IMR-90 (cell line): ENCODE measurements at regions not wholly inside any gene's neighbourhood (a gene's known extent, or its start where the extent isn't known, plus 50 kb on each side); places are given as distances from the start of the nearest gene placed in this dataset.

Experiments used
- ATAC-seq: fragments of 200-7000 bp; cut with Tn5 transposase; 2 replicates; pipeline ENCODE4 v1.9.1; 2020; ENCODE audit warnings: low read depth, mild to moderate bottlenecking, moderate library complexity
- BruUV-seq: library from RNA; stranded (reverse); fragments of 400-500 nt; replicated peaks from 2 replicates; lab custom pipeline; 2021; lab: Mats Ljungman, UMichigan
- CTCF ChIA-PET: fragments of 300-600 bp; formaldehyde crosslinking; extraction: SDS; loops from one replicate; lab custom pipeline; 2021; ENCODE audit warnings: antibody characterized with exemption; lab: Yijun Ruan, JAX
- POLR2A ChIA-PET: fragments of 300-600 bp; sonication (Branson Sonifier 250); formaldehyde crosslinking; loops from one replicate; lab custom pipeline; 2022; ENCODE audit warnings: antibody characterized with exemption; ENCODE audit not compliant: unreplicated experiment; lab: Charles Lee
- DNase-seq: peaks from one replicate; pipeline ENCODE4 v3.0.0; 2013
- H2AFZ ChIP-seq: replicated peaks from 2 replicates; pipeline ENCODE3; 2013; ENCODE audit warnings: low read length, mild to moderate bottlenecking; ENCODE audit not compliant: poor library complexity
- H2AK5ac ChIP-seq: 2 replicates; pipeline ENCODE4 v1.6.1; 2013; ENCODE audit warnings: low read depth, low read length, inconsistent platforms
- H2AK9ac ChIP-seq: replicated peaks from 2 replicates; pipeline ENCODE3; 2013; ENCODE audit warnings: mild to moderate bottlenecking, low read depth, low read length, moderate library complexity; ENCODE audit not compliant: poor library complexity
- H2BK120ac ChIP-seq: 2 replicates; pipeline ENCODE4 v1.6.1; 2013; ENCODE audit warnings: low read depth, low read length, inconsistent platforms
- H2BK15ac ChIP-seq: 3 replicates; pipeline ENCODE4 v1.6.1; 2013; ENCODE audit warnings: low read depth, low read length, inconsistent platforms
- H2BK20ac ChIP-seq: 2 replicates; pipeline ENCODE4 v1.6.1; 2013; ENCODE audit warnings: low read depth, mild to moderate bottlenecking, inconsistent platforms, low read length, moderate library complexity
- H2BK5ac ChIP-seq: 2 replicates; pipeline ENCODE4 v1.6.1; 2013; ENCODE audit warnings: mild to moderate bottlenecking, low read depth, low read length, inconsistent platforms; ENCODE audit not compliant: poor library complexity, severe bottlenecking
- H3K14ac ChIP-seq: replicated peaks from 2 replicates; pipeline ENCODE4 v1.6.1; 2013; ENCODE audit warnings: low read depth, low read length, inconsistent platforms
- H3K18ac ChIP-seq: 2 replicates; pipeline ENCODE4 v1.6.1; 2013; ENCODE audit warnings: low read depth, low read length, control low read depth
- H3K23ac ChIP-seq: 2 replicates; pipeline ENCODE4 v1.6.1; 2013; ENCODE audit warnings: low read depth, low read length, inconsistent platforms
- H3K27ac ChIP-seq: 2 replicates; pipeline ENCODE4 v1.5.1; 2013; ENCODE audit warnings: mild to moderate bottlenecking, control low read depth, low read length; ENCODE audit not compliant: insufficient read depth
- H3K27me3 ChIP-seq: 2 replicates; pipeline ENCODE4 v1.6.1; 2013; ENCODE audit warnings: low read length; ENCODE audit not compliant: control insufficient read depth, insufficient read depth
- H3K36me3 ChIP-seq: 2 replicates; pipeline ENCODE4 v1.6.1; 2013; ENCODE audit warnings: low read length, mixed read lengths; ENCODE audit not compliant: control insufficient read depth, insufficient read depth
- H3K4ac ChIP-seq: 2 replicates; pipeline ENCODE4 v1.6.1; 2013; ENCODE audit warnings: low read depth, low read length, inconsistent platforms
- H3K4me1 ChIP-seq: 2 replicates; pipeline ENCODE4 v1.6.1; 2013; ENCODE audit warnings: low read length, mixed read lengths; ENCODE audit not compliant: control insufficient read depth, insufficient read depth
- H3K4me2 ChIP-seq: 2 replicates; pipeline ENCODE4 v1.6.1; 2013; ENCODE audit warnings: low read depth, mild to moderate bottlenecking, control low read depth, low read length, moderate library complexity
- H3K4me3 ChIP-seq: 2 replicates; pipeline ENCODE4 v1.5.1; 2013; ENCODE audit warnings: low read depth, mild to moderate bottlenecking, control low read depth, low read length, moderate library complexity; ENCODE audit not compliant: insufficient read depth
- H3K56ac ChIP-seq: 2 replicates; pipeline ENCODE4 v1.6.1; 2013; ENCODE audit warnings: low read length, inconsistent platforms; ENCODE audit not compliant: insufficient read depth; ENCODE audit errors: extremely low read depth
- H3K79me1 ChIP-seq, 2 experiments: 2 replicates each; pipeline ENCODE4 v1.6.1; 2013; ENCODE audit warnings: low read length in 2 of 2, inconsistent platforms in 1 of 2, low read depth in 1 of 2
- H3K9ac ChIP-seq: 2 replicates; pipeline ENCODE4 v1.6.1; 2013; ENCODE audit warnings: low read depth, low read length, control low read depth
- H3K9me1 ChIP-seq: 2 replicates; pipeline ENCODE4 v1.6.1; 2013; ENCODE audit warnings: low read length, inconsistent platforms; ENCODE audit not compliant: insufficient read depth
- H3K9me3 ChIP-seq: 2 replicates; pipeline ENCODE4 v1.6.1; 2013; ENCODE audit warnings: low read length; ENCODE audit not compliant: control insufficient read depth, insufficient read depth
- H4K20me1 ChIP-seq: 2 replicates; pipeline ENCODE4 v1.6.1; 2013; ENCODE audit warnings: low read length, inconsistent platforms; ENCODE audit not compliant: insufficient read depth
- H4K5ac ChIP-seq: 2 replicates; pipeline ENCODE4 v1.6.1; 2013; ENCODE audit warnings: mild to moderate bottlenecking, low read depth, low read length, control low read depth
- H4K8ac ChIP-seq, 2 experiments: 2 replicates each; pipeline ENCODE4 v1.6.1; 2013; ENCODE audit warnings: low read depth in 2 of 2, low read length in 2 of 2, control low read depth in 1 of 2, inconsistent platforms in 1 of 2
- H4K91ac ChIP-seq: 2 replicates; pipeline ENCODE4 v1.6.1; 2013; ENCODE audit warnings: low read depth, low read length, inconsistent platforms; ENCODE audit not compliant: insufficient read depth
- CHD1 ChIP-seq: IDR thresholded peaks from 2 replicates; pipeline ENCODE4 v1.6.1; 2012; ENCODE audit warnings: low read depth, low read length, improper control_type of control experiment
- RAD21 ChIP-seq: IDR thresholded peaks from 2 replicates; pipeline ENCODE4 v1.6.1; 2012; ENCODE audit warnings: low read length, improper control_type of control experiment
- SMC3 ChIP-seq: fragments of 150-350 bp; IDR thresholded peaks from 2 replicates; pipeline ENCODE4 v1.6.1; 2016; ENCODE audit warnings: low read depth, mild to moderate bottlenecking, antibody characterized with exemption, low read length, moderate library complexity
- WGBS, 2 experiments: methylation state at CpG; one replicate each; pipeline versions ENCODE4 v1.1.5 to v1.1.7; 2013; ENCODE audit warnings: missing lambda C conversion rate in 2 of 2; ENCODE audit not compliant: insufficient read length in 1 of 2; ENCODE audit errors: extremely low coverage in 2 of 2; 5-methylcytosine and 5-hydroxymethylcytosine counted together
- dilution Hi-C: fragments of 300-500 bp; cut with HindIII; formaldehyde crosslinking; loops from one replicate; pipeline ENCODE4 v1.14.3; 2018; ENCODE audit warnings: low sequenced_read_pairs; ENCODE audit not compliant: unreplicated experiment
- in situ Hi-C: fragments of 300-500 bp; cut with MboI; formaldehyde crosslinking; loops from 3 replicates; pipeline ENCODE4 v1.14.3; 2019; ENCODE audit warnings: low sequenced_read_pairs, inconsistent platforms, mixed read lengths
- intact Hi-C: fragments of 100-400 bp; cut with micrococcal nuclease; formaldehyde crosslinking; loops from 2 replicates; pipeline ENCODE4 v1.10.0; 2022
- TF ChIP-seq, protein P1 (sequence below): conservative IDR thresholded peaks from 2 replicates; pipeline ENCODE4 v1.5.1; 2012; ENCODE audit warnings: mild to moderate bottlenecking, low read depth, low read length, improper control_type of control experiment

DNA sequence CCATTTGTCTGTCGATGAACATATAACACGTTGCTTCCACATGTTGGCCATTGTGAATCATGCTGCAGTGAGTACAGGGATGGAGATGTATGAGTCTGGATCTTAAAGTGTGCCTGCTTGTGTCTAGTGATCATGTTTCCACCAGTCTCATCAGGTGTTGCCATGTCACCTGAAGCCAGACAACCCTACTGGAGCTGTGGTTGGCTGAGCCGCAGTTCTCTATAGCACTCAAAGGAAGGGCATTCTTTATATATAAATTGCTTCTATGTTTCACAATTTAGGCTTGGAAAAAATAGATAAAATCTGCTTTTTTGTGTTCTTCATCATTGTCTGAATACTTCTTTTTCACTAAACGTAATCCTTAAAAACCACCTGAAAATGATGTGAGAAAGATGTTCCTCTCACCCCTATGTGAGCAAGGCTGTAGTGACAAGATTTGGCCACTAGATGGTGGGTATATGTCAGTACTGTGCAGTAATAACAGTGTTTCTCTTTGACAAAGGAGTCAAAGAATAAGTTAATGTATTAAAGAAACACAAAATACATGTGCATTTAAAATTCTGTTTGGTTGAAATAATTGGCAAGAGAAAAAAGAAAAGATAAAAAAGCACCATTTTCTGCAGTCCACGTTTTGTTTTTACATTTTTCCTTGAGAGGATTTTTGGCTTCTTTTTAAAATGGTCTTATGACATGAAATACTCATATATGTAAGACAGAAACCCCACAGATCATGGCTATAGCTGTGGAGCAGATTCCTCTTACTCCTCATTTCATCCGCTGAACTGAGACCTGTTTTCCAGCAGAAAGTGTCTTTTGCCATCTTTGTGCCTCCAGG lies 394.5 kb upstream of the DPPA4 start:
- Histone ChIP-seq H3K4me3 (no peak overlapping the region), H3K9ac (no peak overlapping the region), H3K79me1 (no peaks in the 10 kb centered on the region), H2AK5ac (peak overlapping the region; percentile 78), H2AK9ac (no peak overlapping the region), H2AFZ (no peak overlapping the region), H3K36me3 (no peaks in the 10 kb centered on the region), H4K91ac (0 out of 2 replicates have a peak overlapping the region, but pooled peaks have one; percentile 39), H3K9me1 (no peaks in the 10 kb centered on the region), H3K14ac (no peak overlapping the region), H3K27ac (no peak overlapping the region), H3K18ac (peak overlapping the region; percentile 29; the same call in 1 of the 2 replicates), H3K27me3 (no peaks in the 10 kb centered on the region), H2BK20ac (peak overlapping the region; percentile 95), H3K4ac (peak overlapping the region; percentile 87), H2BK15ac (peak overlapping the region; percentile 65; the same call in 1 of the 3 replicates), H2BK5ac (no peak overlapping the region), H4K20me1 (no peaks in the 10 kb centered on the region), H4K8ac (peak overlapping the region in 1 of 2 experiments; percentile 57; a peak in 1 of 4 replicates), H4K5ac (no peak overlapping the region), H2BK120ac (peak overlapping the region; percentile 86), H3K56ac (no peak overlapping the region), H3K4me2 (no peak overlapping the region), H3K9me3 (peaks cover 1% of the 10 kb centered on the region; the same call in 1 of the 2 replicates), H3K23ac (no peak overlapping the region), H3K4me1 (no peaks in the 10 kb centered on the region; the same call in 1 of the 2 replicates)
- BruUV-seq: no TSS peak
- ChIA-PET CTCF (no interaction called here), POLR2A (no interaction called here)
- peak; percentile 99 for ATAC-seq
- DNase-seq: peak; percentile 72
- TF ChIP-seq CHD1 (no peak), RAD21 (peak; percentile 90), SMC3 (peak; percentile 90)
- TF ChIP-seq, protein P1, sequence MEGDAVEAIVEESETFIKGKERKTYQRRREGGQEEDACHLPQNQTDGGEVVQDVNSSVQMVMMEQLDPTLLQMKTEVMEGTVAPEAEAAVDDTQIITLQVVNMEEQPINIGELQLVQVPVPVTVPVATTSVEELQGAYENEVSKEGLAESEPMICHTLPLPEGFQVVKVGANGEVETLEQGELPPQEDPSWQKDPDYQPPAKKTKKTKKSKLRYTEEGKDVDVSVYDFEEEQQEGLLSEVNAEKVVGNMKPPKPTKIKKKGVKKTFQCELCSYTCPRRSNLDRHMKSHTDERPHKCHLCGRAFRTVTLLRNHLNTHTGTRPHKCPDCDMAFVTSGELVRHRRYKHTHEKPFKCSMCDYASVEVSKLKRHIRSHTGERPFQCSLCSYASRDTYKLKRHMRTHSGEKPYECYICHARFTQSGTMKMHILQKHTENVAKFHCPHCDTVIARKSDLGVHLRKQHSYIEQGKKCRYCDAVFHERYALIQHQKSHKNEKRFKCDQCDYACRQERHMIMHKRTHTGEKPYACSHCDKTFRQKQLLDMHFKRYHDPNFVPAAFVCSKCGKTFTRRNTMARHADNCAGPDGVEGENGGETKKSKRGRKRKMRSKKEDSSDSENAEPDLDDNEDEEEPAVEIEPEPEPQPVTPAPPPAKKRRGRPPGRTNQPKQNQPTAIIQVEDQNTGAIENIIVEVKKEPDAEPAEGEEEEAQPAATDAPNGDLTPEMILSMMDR: peak; percentile 85
- WGBS, 2 experiments: no CpG with 5 or more reads among the region's 6 CpGs
- dilution Hi-C loops (no loop called here), intact Hi-C loops (loop anchor here (2.0 to 10.0 kb wide), 6 partner anchors 200 to 1605 kb away; partner anchors contain the start of gene NECTIN3), in situ Hi-C loops (loop anchor here (5.0 kb wide), 1 partner anchor 1345 kb away; no protein-coding TSS in a partner anchor)
